KMS-11 (cell line): ENCODE measurements at regions not wholly inside any gene's neighbourhood (a gene's known extent, or its start where the extent isn't known, plus 50 kb on each side); places are given as distances from the start of the nearest gene placed in this dataset.

ENCODE experiments used
- H2AFZ ChIP-seq: fragments of 200-600 bp; sonication (generic); 2 replicates; pipeline ENCODE4 v1.6.1; 2016; ENCODE audit warnings: antibody characterized with exemption, mixed run types, low read depth
- H3K27ac ChIP-seq: fragments of 200-600 bp; sonication (generic); 2 replicates; pipeline ENCODE4 v1.6.1; 2016; ENCODE audit warnings: mild to moderate bottlenecking, mixed run types
- H3K27me3 ChIP-seq: fragments of 200-600 bp; sonication (generic); 2 replicates; pipeline ENCODE4 v1.6.1; 2017; ENCODE audit warnings: mild to moderate bottlenecking, low read depth, mixed run types, moderate library complexity; ENCODE audit not compliant: insufficient read depth
- H3K36me3 ChIP-seq: fragments of 200-600 bp; sonication (generic); 2 replicates; pipeline ENCODE4 v1.6.1; 2017; ENCODE audit warnings: mild to moderate bottlenecking, mixed run types; ENCODE audit not compliant: insufficient read depth
- H3K4me1 ChIP-seq: fragments of 200-600 bp; sonication (generic); 2 replicates; pipeline ENCODE4 v1.6.1; 2016; ENCODE audit warnings: mild to moderate bottlenecking, low read depth, mixed run types; ENCODE audit not compliant: poor library complexity, severe bottlenecking
- H3K4me2 ChIP-seq: fragments of 200-600 bp; sonication (generic); 2 replicates; pipeline ENCODE4 v1.7.0; 2016; ENCODE audit warnings: mild to moderate bottlenecking, mixed run types
- H3K4me3 ChIP-seq: fragments of 200-600 bp; sonication (generic); IDR thresholded peaks from 2 replicates; pipeline ENCODE4 v1.6.1; 2017; ENCODE audit warnings: low read depth, low read length, mixed read lengths; ENCODE audit not compliant: insufficient read depth
- H3K79me2 ChIP-seq: fragments of 200-600 bp; sonication (generic); 2 replicates; pipeline ENCODE4 v1.6.1; 2016; ENCODE audit warnings: low read depth, mixed run types; ENCODE audit not compliant: insufficient read depth
- H3K9ac ChIP-seq: fragments of 200-600 bp; sonication (generic); 2 replicates; pipeline ENCODE4 v1.6.1; 2016; ENCODE audit warnings: mild to moderate bottlenecking, mixed run types
- H4K20me1 ChIP-seq: fragments of 200-600 bp; sonication (generic); 2 replicates; pipeline ENCODE4 v1.6.1; 2016; ENCODE audit warnings: mild to moderate bottlenecking, mixed run types; ENCODE audit not compliant: insufficient read depth
- TF ChIP-seq, protein P1 (sequence below): fragments of 200-600 bp; sonication (generic); conservative IDR thresholded peaks from 2 replicates; pipeline ENCODE4 v1.6.1; 2017; ENCODE audit warnings: low read depth, mild to moderate bottlenecking, antibody characterized with exemption, low read length, moderate library complexity, mixed read lengths

GRCh38 chr6:87806635-87807034 is 104.6 kb upstream of the AKIRIN2 start:
- H3K4me1 ChIP-seq: peaks cover 35% of the 10 kb centered on the region
- TF ChIP-seq, protein P1, sequence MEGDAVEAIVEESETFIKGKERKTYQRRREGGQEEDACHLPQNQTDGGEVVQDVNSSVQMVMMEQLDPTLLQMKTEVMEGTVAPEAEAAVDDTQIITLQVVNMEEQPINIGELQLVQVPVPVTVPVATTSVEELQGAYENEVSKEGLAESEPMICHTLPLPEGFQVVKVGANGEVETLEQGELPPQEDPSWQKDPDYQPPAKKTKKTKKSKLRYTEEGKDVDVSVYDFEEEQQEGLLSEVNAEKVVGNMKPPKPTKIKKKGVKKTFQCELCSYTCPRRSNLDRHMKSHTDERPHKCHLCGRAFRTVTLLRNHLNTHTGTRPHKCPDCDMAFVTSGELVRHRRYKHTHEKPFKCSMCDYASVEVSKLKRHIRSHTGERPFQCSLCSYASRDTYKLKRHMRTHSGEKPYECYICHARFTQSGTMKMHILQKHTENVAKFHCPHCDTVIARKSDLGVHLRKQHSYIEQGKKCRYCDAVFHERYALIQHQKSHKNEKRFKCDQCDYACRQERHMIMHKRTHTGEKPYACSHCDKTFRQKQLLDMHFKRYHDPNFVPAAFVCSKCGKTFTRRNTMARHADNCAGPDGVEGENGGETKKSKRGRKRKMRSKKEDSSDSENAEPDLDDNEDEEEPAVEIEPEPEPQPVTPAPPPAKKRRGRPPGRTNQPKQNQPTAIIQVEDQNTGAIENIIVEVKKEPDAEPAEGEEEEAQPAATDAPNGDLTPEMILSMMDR: no peak
- H3K4me2 ChIP-seq: peak overlapping the region; percentile 39; the same call in 1 of the 2 replicates
- H3K9ac ChIP-seq: no peak overlapping the region
- H3K27me3 ChIP-seq: no peaks in the 10 kb centered on the region
- H3K4me3 ChIP-seq: no peak overlapping the region
- H3K36me3 ChIP-seq: no peaks in the 10 kb centered on the region
- H3K27ac ChIP-seq: peak overlapping the region; percentile 50; the same call in 1 of the 2 replicates
- H2AFZ ChIP-seq: no peak overlapping the region
- H3K79me2 ChIP-seq: no peaks in the 10 kb centered on the region
- H4K20me1 ChIP-seq: no peaks in the 10 kb centered on the region

- Histone ChIP-seq H3K4me1 (peaks cover 40% of the 10 kb centered on the region), H3K27ac (peak overlapping the region; percentile 50; the same call in 1 of the 2 replicates), H3K79me2 (no peaks in the 10 kb centered on the region), H4K20me1 (no peaks in the 10 kb centered on the region), H3K4me3 (no peak overlapping the region), H2AFZ (peak overlapping the region; percentile 44), H3K4me2 (peak overlapping the region; percentile 39; the same call in 1 of the 2 replicates), H3K9ac (no peak overlapping the region), H3K36me3 (no peaks in the 10 kb centered on the region), H3K27me3 (no peaks in the 10 kb centered on the region)
- TF ChIP-seq, protein P1: no peak
Observed at GRCh38 chr6:87806099-87806498, 104.1 kb upstream of the AKIRIN2 start.

DNA sequence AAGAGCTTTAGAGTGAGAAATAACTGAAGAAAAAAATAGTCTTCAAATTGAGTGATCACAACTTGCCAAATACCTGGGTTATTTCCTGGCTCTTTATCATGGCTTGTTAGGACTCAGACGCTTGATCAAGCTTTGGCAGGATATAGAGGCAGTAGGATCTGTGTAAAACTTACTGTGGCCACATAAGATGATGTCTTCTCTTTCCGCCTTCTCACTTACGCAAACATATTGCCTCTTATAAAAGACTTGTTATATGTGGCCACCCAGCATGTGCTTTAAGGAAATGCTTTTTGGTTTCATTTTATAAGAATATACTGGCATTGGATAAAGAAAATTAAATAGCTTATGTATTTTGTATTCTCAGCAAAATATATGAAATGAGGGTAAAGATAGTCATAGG is 101.8 kb upstream of the AKIRIN2 start:
- Histone ChIP-seq H3K4me3 (no peak overlapping the region), H3K36me3 (no peaks in the 10 kb centered on the region), H3K4me1 (peaks cover 57% of the 10 kb centered on the region), H3K27ac (no peak overlapping the region), H3K27me3 (no peaks in the 10 kb centered on the region), H4K20me1 (no peaks in the 10 kb centered on the region), H3K9ac (no peak overlapping the region), H3K79me2 (no peaks in the 10 kb centered on the region), H2AFZ (no peak overlapping the region), H3K4me2 (no peak overlapping the region)
- TF ChIP-seq, protein P1: no peak

DNA sequence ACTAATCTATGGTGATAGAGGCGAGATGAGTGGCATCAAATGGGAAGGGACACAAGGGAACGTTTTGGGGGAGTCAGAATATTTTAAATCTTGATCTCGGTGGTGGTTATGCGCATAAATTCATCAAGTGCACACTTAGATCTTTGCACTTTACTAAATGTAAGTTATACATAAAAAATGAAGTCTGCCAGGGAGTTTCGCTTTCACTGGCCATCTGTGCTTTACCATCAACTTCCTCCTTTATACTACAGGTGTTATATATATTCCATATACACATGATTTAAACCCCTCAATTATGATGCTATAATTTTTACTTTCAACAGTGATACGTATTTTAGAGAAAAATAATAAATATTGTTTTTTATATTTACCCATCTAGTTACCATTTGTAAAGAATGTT is 97.6 kb upstream of the AKIRIN2 start:
- Histone ChIP-seq H3K4me3 (no peak overlapping the region), H2AFZ (no peak overlapping the region), H3K4me2 (no peak overlapping the region)

More for the DNA sequence above, 97.6 kb upstream of the AKIRIN2 start:
- Histone ChIP-seq H3K36me3 (no peaks in the 10 kb centered on the region), H3K27me3 (no peaks in the 10 kb centered on the region), H4K20me1 (no peaks in the 10 kb centered on the region), H3K27ac (no peak overlapping the region), H3K9ac (no peak overlapping the region), H3K79me2 (no peaks in the 10 kb centered on the region), H3K4me1 (peaks cover 40% of the 10 kb centered on the region)
- TF ChIP-seq, protein P1: no peak
